GM12878 (cell line): ENCODE measurements at regions not wholly inside any gene's neighbourhood (a gene's known extent, or its start where the extent isn't known, plus 50 kb on each side); places are given as distances from the start of the nearest gene placed in this dataset.
A peak's percentile ranks its signal among the peaks of the same experiment; 100 is the strongest.

Experiments used
- ATAC-seq: fragments of 200-7000 bp; cut with Tn5 transposase; 3 replicates; pipeline ENCODE4 v1.9.1; 2020; ENCODE audit warnings: mild to moderate bottlenecking, moderate library complexity
- BruUV-seq: library from RNA; stranded (reverse); fragments of 400-500 nt; replicated peaks from 2 replicates; lab custom pipeline; 2021; lab: Mats Ljungman, UMichigan
- CTCF ChIA-PET: fragments of 300-600 bp; sonication (Branson Sonifier 250); formaldehyde crosslinking; extraction: SDS; loops from one replicate; lab custom pipeline; 2021; ENCODE audit warnings: inconsistent platforms; lab: Yijun Ruan, JAX
- POLR2A ChIA-PET: fragments of 350-600 bp; formaldehyde crosslinking; extraction: SDS; loops from one replicate; lab custom pipeline; 2021; ENCODE audit warnings: inconsistent platforms; lab: Charles Lee
- RAD21 ChIA-PET: fragments of 300-600 bp; sonication (Branson Sonifier 250); formaldehyde crosslinking; loops from one replicate; lab custom pipeline; 2023; ENCODE audit warnings: antibody characterized with exemption; ENCODE audit not compliant: unreplicated experiment; lab: Charles Lee
- SMC1A ChIA-PET: fragments of 300-600 bp; sonication (Branson Sonifier 250); formaldehyde crosslinking; loops from one replicate; lab custom pipeline; 2023; ENCODE audit not compliant: unreplicated experiment, uncharacterized antibody; lab: Charles Lee
- DNase-seq: peaks from one replicate; pipeline ENCODE4 v3.0.0-alpha.2; 2011; ENCODE audit warnings: low read depth, low spot score
- FAIRE-seq: peaks from 3 replicates; lab custom pipeline; 2011; peaks lifted over from hg19 to GRCh38; lab: Jason Lieb, UNC
- H2AFZ ChIP-seq: 2 replicates; pipeline ENCODE4 v1.6.0; 2011; ENCODE audit warnings: low read depth, low read length, control low read depth; ENCODE audit not compliant: control insufficient read depth
- H3K27ac ChIP-seq: 2 replicates; pipeline ENCODE4 v1.5.1; 2011; ENCODE audit warnings: control low read depth; ENCODE audit not compliant: control insufficient read depth, insufficient read depth
- H3K27me3 ChIP-seq, 2 experiments: replicated peaks in 1 of 2; 2 replicates each; pipeline versions ENCODE4 v1.6.0 to v1.6.1; 2011; ENCODE audit warnings: low read length in 1 of 2; ENCODE audit not compliant: control insufficient read depth in 2 of 2, insufficient read depth in 2 of 2
- H3K36me3 ChIP-seq, 2 experiments: 2 replicates each; pipeline ENCODE4 v1.5.1; 2011; ENCODE audit warnings: low read length in 1 of 2; ENCODE audit not compliant: control insufficient read depth in 2 of 2, insufficient read depth in 2 of 2
- H3K4me1 ChIP-seq: 2 replicates; pipeline ENCODE4 v1.6.1; 2011; ENCODE audit warnings: mild to moderate bottlenecking, low read length, moderate library complexity, mixed read lengths; ENCODE audit not compliant: control insufficient read depth, insufficient read depth
- H3K4me2 ChIP-seq: 2 replicates; pipeline ENCODE4 v1.6.0; 2011; ENCODE audit warnings: control low read depth; ENCODE audit not compliant: control insufficient read depth, insufficient read depth
- H3K4me3 ChIP-seq: fragments of 200-600 bp; sonication (generic); 2 replicates; pipeline ENCODE4 v1.5.1; 2016
- H3K79me2 ChIP-seq: 2 replicates; pipeline ENCODE4 v1.6.0; 2011; ENCODE audit warnings: low read length; ENCODE audit not compliant: control insufficient read depth, insufficient read depth
- H3K9ac ChIP-seq: 2 replicates; pipeline ENCODE4 v1.8.0; 2011; ENCODE audit warnings: low read length, control low read depth, mixed read lengths; ENCODE audit not compliant: control insufficient read depth, insufficient read depth
- H3K9me3 ChIP-seq: replicated peaks from 3 replicates; pipeline ENCODE4 v1.5.1; 2011; ENCODE audit warnings: mild to moderate bottlenecking, low read length; ENCODE audit not compliant: control insufficient read depth, insufficient read depth
- H4K20me1 ChIP-seq: 2 replicates; pipeline ENCODE4 v1.6.0; 2011; ENCODE audit not compliant: control insufficient read depth, insufficient read depth
- ATF7 ChIP-seq: fragments of 450-650 bp; IDR thresholded peaks from 2 replicates; pipeline ENCODE4 v1.6.1; 2016; ENCODE audit warnings: low read depth, mild to moderate bottlenecking
- BCL11A ChIP-seq: IDR thresholded peaks from 2 replicates; pipeline ENCODE4 v1.6.1; 2011; ENCODE audit warnings: low read depth, low read length
- BHLHE40 ChIP-seq, 2 experiments: fragments of 450-650 bp in 1 of 2; IDR thresholded peaks; 2 replicates each; pipeline ENCODE4 v1.6.1; 2011 to 2017; ENCODE audit warnings: low read depth in 2 of 2, borderline replicate concordance in 1 of 2, improper control_type of control experiment in 1 of 2, low read length in 1 of 2, mild to moderate bottlenecking in 1 of 2
- CBX3 ChIP-seq: fragments of 200-600 bp; sonication (generic); IDR thresholded peaks from 2 replicates; pipeline ENCODE4 v1.6.1; 2016; ENCODE audit warnings: low read depth, borderline replicate concordance
- CHD1 ChIP-seq: IDR thresholded peaks from 2 replicates; pipeline ENCODE4 v1.6.1; 2012; ENCODE audit warnings: low read depth, low read length, improper control_type of control experiment
- CHD2 ChIP-seq: IDR thresholded peaks from 2 replicates; pipeline ENCODE4 v1.6.1; 2011; ENCODE audit warnings: low read depth, low read length, improper control_type of control experiment, borderline replicate concordance
- ETV6 ChIP-seq, 2 experiments: fragments of 450-650 bp in 1 of 2; IDR thresholded peaks in 1 of 2; conservative IDR thresholded peaks in 1 of 2; 2 replicates each; pipeline ENCODE4 v1.6.1; 2014; ENCODE audit warnings: antibody characterized with exemption in 1 of 2, borderline replicate concordance in 1 of 2, low read depth in 1 of 2, mild to moderate bottlenecking in 1 of 2, moderate library complexity in 1 of 2
- HCFC1 ChIP-seq: fragments of 150-350 bp; IDR thresholded peaks from 2 replicates; pipeline ENCODE4 v1.6.1; 2014; ENCODE audit warnings: low read length
- KAT2A ChIP-seq: conservative IDR thresholded peaks from 2 replicates; pipeline ENCODE4 v1.6.1; 2011; ENCODE audit warnings: low read depth, low read length; ENCODE audit not compliant: control insufficient read depth
- LARP7 ChIP-seq: fragments of 450-650 bp; IDR thresholded peaks from 2 replicates; pipeline ENCODE4 v1.6.1; 2017; ENCODE audit warnings: mild to moderate bottlenecking
- RB1 ChIP-seq: fragments of 450-650 bp; formaldehyde crosslinking; IDR thresholded peaks from 2 replicates; pipeline ENCODE4 v1.6.1; 2017; ENCODE audit warnings: mild to moderate bottlenecking, borderline replicate concordance
- RELA ChIP-seq: fragments of 450-650 bp; IDR thresholded peaks from 2 replicates; pipeline ENCODE4 v1.8.0; 2014; ENCODE audit warnings: borderline replicate concordance; ENCODE audit not compliant: partially characterized antibody
- RUNX3 ChIP-seq: IDR thresholded peaks from 2 replicates; pipeline ENCODE4 v1.6.1; 2012; ENCODE audit warnings: low read length, inconsistent platforms
- SP1 ChIP-seq: IDR thresholded peaks from one replicate; pipeline ENCODE4 v1.6.1; 2011; ENCODE audit warnings: low read depth, low read length
- STAT3 ChIP-seq: IDR thresholded peaks from 2 replicates; pipeline ENCODE4 v1.6.1; 2011; ENCODE audit warnings: low read depth, low read length, improper control_type of control experiment
- WGBS: methylation state at CpG from one replicate; pipeline ENCODE4 v1.1.6; 2016; ENCODE audit warnings: low lambda C conversion rate; ENCODE audit not compliant: insufficient replicate concordance, insufficient coverage; ENCODE audit errors: missing lambda C conversion rate; 5-methylcytosine and 5-hydroxymethylcytosine counted together
- in situ Hi-C: fragments of 300-500 bp; cut with MboI; formaldehyde crosslinking; loops from 9 replicates; pipeline ENCODE4 v1.14.3; 2018; ENCODE audit warnings: mixed read lengths
- intact Hi-C: fragments of 100-400 bp; cut with micrococcal nuclease; formaldehyde crosslinking; loops from one replicate; pipeline ENCODE4 v1.14.2; 2022; ENCODE audit not compliant: unreplicated experiment
- TF ChIP-seq, protein P1 (sequence below): IDR thresholded peaks from 2 replicates; pipeline ENCODE4 v1.6.1; 2012; ENCODE audit warnings: low read length, inconsistent platforms

- H3K36me3 ChIP-seq = no peaks in the 10 kb centered on the region
- H4K20me1 ChIP-seq = no peaks in the 10 kb centered on the region
- ChIA-PET SMC1A (no interaction called here), POLR2A (no interaction called here), CTCF (interaction anchor here (0.7 kb wide), 1 partner anchor 145 kb away, joined by 3 read pairs; no protein-coding TSS in a partner anchor), RAD21 (no interaction called here)
- no peak for TF ChIP-seq CHD1
- TF ChIP-seq RELA = no peak
- no peak for TF ChIP-seq LARP7
- TF ChIP-seq ATF7 = no peak
- no peak for TF ChIP-seq HCFC1
- no peak for TF ChIP-seq ETV6 (conservative IDR thresholded peaks at IDR 0.05 in 1 of 2, IDR thresholded peaks at IDR 0.05 in 1 of 2; ENCODE audit: borderline replicate concordance in 1 of 2, low read depth in 1 of 2)
- WGBS = 78% methylated on average over 3 of the region's 3 CpGs
- H2AFZ ChIP-seq = no peak overlapping the region
- H3K9me3 ChIP-seq = no peaks in the 10 kb centered on the region; the same call in 2 of the 3 replicates
- H3K79me2 ChIP-seq = no peaks in the 10 kb centered on the region
- no peak overlapping the region for H3K4me3 ChIP-seq
- no peak overlapping the region for H3K4me2 ChIP-seq
- H3K27ac ChIP-seq = no peak overlapping the region
- in situ Hi-C loops = no loop called here
- no peaks in the 10 kb centered on the region for H3K4me1 ChIP-seq
- H3K9ac ChIP-seq = no peak overlapping the region
- BruUV-seq = no TSS peak
- ATAC-seq (no peak), FAIRE-seq (no peak), DNase-seq (no peak)
- intact Hi-C loops = no loop called here
- no peaks in the 10 kb centered on the region for H3K27me3 ChIP-seq
These were observed 149.2 kb downstream of the PTCSC3 start for GRCh38 chr14:36027354-36027753.

GRCh38 chr14:36022765-36023410 lies 153.6 kb downstream of the PTCSC3 start:
- ATAC-seq (no peak), FAIRE-seq (no peak), DNase-seq (no peak)
- Histone ChIP-seq H3K9ac (no peak overlapping the region), H3K9me3 (no peaks in the 10 kb centered on the region), H3K36me3 (no peaks in the 10 kb centered on the region), H3K4me1 (peaks cover 14% of the 10 kb centered on the region), H4K20me1 (no peaks in the 10 kb centered on the region), H3K27me3 (no peaks in the 10 kb centered on the region), H2AFZ (peak overlapping the region; percentile 13; the same call in 1 of the 2 replicates), H3K4me2 (no peak overlapping the region), H3K27ac (no peak overlapping the region), H3K4me3 (no peak overlapping the region), H3K79me2 (no peaks in the 10 kb centered on the region)
- intact Hi-C loops = no loop called here
- ChIA-PET CTCF (interaction anchor here (1.0 to 3.2 kb wide), 6 partner anchors 12 to 1127 kb away, joined by 3 to 16 read pairs (median 4); no protein-coding TSS in a partner anchor), SMC1A (interaction anchor here (0.7 kb wide), 1 partner anchor 46 kb away, joined by 3 read pairs; no protein-coding TSS in a partner anchor), POLR2A (no interaction called here), RAD21 (no interaction called here)
- TF ChIP-seq RUNX3 (no peak), RB1 (no peak), CBX3 (no peak), CHD2 (no peak), BCL11A (no peak), SP1 (no peak), STAT3 (no peak), KAT2A (no peak), BHLHE40 (IDR thresholded peaks at IDR 0.05; ENCODE audit: borderline replicate concordance in 1 of 2, low read depth in 2 of 2, low read length in 1 of 2) (no peak)
- TF ChIP-seq, protein P1, sequence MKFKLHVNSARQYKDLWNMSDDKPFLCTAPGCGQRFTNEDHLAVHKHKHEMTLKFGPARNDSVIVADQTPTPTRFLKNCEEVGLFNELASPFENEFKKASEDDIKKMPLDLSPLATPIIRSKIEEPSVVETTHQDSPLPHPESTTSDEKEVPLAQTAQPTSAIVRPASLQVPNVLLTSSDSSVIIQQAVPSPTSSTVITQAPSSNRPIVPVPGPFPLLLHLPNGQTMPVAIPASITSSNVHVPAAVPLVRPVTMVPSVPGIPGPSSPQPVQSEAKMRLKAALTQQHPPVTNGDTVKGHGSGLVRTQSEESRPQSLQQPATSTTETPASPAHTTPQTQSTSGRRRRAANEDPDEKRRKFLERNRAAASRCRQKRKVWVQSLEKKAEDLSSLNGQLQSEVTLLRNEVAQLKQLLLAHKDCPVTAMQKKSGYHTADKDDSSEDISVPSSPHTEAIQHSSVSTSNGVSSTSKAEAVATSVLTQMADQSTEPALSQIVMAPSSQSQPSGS = no peak
- in situ Hi-C loops = no loop called here
- no TSS peak for BruUV-seq
- WGBS = 92% methylated on average over 8 of the region's 8 CpGs
